Eye (tissue), 1 donor: ENCODE measurements at regions not wholly inside any gene's neighbourhood (a gene's known extent, or its start where the extent isn't known, plus 50 kb on each side); places are given as distances from the start of the nearest gene placed in this dataset.
"Not testable (repeated sequence)": the region's sequence is repeated elsewhere in the genome, so short reads cannot be mapped to it uniquely, and the experiment has no call there.

Source experiments
- DNase-seq: peaks from one replicate; pipeline ENCODE4 v3.0.0-alpha.2; 2015

DNA sequence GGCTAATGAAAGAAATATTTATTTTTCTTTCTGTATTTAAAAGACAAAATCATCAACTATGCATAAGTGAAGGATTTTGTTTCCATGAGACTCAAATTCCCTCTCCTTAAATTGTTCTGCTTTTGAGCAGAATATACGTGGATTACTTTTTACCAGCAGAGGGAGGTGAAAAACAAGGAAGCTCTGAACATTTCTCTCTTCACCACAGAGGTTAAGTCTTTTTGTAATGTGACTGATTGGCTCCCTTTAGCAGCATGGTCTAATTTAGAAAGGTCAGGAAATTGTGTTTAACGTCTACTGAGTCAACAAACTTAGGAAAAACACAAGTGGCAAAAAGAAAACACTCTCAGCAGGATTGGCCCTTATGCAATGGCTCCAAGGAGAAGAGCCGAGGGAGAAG is 55.1 kb upstream of the F9 start:
- no peak for DNase-seq

DNA sequence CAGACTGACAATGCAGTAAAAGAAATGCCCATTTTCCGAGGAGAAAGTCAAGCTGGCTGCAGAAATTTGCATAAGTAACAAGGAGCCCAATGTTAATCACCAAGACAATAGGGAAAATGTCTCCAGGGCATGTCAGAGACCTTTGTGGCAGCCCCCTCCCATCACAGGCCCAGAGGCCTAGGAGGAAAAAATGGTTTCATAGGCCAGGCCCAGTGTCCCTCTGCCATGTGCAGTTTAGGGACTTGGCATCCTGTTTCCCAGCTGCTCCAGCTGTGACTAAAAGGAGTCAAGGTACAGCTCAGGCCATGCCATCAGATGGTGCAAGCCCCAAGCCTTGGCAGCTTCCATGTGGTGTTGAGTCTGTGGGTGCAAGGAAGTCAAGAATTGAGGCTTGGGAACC is 68.6 kb upstream of the F9 start:
- DNase-seq = not testable (repeated sequence)

DNA sequence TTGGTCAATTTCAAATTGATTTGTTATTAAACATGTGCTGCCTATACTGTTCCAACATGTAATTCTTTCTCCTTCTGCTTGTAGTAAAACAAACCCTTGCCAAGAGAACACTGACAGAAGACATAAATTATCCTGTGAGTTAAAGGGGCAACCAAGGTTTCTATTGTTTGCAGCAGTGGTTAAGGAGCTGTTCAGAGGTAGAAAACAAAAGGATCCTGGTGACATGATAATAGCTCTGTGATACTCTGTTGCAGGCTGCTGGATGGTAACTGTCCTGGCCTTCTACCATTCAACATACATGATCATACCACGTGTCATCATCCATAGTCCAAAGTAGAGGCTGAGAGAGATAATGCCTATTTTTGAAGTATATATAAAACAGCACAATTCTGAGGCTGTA is 75.8 kb upstream of the F9 start:
- DNase-seq = no peak

DNA sequence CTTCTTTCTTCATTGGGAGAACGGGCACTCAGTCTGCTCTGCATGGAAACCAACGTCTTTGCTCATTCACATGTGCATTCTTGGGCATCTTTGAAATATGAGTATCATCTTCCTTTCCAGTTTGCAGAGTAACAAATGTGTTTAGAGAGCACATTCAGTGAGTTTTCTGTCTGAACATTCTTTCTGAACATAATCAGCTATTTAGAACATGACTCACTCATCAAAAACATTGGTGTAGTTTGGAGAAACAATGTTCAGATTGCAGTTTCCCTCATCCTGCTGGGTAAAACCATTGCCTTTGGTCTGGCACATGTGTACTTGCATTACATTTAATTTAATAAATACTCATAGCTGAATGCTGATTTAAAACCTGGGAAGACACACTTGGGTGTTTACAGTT is 81.5 kb upstream of the F9 start:
- DNase-seq = no peak

DNA sequence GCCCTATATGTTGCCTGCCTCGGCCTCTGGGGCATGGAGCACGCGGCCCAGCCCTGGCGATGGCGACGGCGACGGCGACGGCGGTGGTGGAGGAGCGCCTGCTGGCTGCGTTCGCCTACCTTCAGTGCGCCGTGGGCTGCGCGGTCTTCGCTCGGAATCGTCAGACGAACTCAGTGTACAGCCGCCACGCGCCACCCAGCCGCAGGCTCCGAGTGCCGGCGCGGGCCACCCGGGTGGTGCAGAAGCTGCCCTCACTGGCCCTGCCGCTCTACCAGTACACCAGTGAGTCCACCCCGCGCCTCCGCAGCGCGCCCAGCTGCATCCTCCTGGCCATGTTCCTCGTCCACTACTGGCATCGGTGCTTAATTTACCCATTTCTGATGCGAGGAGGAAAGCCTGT is 83.7 kb upstream of the F9 start:
- DNase-seq = no peak

DNA sequence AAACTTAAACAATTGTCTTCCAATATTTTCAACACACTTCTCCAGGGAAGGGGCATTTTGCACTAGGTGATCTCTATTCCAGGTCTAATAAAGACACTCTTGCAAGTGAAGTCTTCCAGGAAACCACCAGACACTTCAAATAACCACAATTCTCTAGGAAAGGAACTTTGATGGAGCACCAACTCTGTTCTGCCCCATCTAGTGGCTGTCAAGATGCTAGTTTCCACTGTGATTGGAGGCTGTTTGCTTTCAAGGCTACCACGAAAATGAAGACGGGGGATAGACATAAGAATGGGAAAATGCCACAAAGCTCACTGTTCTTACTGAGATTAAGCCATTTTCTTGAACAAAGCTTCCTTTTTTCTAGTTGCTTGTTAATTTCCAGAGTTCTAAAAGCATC is 100.6 kb upstream of the F9 start:
- peak; percentile 2 for DNase-seq

DNA sequence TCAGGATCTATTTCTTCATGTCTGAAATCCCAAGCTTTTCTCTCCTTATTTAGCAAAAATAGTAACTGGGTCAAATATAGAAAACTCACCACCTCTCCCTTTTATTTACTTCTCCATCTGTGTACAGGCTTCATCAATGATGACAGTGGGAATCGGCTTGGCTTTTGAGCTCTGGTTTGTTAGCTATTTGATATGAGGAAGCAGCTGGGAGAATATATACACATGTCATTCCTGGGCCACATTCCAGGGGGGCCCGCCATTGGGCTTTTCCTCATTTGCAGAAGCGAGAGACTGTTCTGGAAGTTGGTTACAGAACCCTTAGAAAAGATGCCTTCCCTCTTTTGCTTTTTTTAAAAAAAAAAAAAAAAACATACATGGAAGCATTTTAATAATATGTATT is 107.4 kb upstream of the F9 start:
- peak; percentile 3 for DNase-seq

DNA sequence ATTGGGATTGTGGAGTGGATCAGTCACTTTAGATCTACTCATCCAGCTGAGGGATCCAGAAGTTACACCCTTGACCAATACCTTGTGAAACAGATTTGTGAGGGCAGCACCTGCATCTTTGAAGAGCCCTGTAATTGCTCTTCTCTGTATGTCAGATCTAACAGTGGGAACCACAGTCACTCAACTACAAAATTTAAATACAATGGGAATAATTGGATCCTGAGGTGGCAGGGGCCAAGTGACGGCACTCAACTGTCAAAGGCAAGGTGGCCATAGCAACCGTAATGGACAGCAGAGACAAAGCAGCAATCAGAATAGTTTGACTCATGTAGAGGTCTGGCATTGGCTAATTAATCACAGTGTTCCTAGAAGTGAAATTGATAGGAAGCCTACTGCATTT is 132.3 kb upstream of the F9 start:
- not testable (repeated sequence) for DNase-seq

DNA sequence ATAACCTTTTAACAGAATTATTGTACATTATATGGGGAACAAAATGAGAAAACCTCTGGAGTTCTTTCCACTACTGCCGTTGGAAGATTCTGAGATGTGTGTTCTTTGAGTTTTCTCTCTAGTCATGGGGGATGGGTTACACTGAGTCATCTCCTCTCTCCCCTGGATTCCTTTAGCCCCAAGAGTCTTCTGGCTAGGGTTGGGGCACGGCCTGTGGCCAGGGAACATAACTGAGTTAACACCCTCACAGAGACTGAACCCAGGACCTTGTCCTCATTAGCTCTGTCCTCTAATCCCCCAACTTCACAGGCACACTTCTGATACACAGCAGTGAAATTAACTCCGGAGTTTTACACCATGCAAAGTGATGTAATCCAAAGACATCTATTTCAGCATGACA is 142.3 kb upstream of the F9 start:
- DNase-seq = no peak

DNA sequence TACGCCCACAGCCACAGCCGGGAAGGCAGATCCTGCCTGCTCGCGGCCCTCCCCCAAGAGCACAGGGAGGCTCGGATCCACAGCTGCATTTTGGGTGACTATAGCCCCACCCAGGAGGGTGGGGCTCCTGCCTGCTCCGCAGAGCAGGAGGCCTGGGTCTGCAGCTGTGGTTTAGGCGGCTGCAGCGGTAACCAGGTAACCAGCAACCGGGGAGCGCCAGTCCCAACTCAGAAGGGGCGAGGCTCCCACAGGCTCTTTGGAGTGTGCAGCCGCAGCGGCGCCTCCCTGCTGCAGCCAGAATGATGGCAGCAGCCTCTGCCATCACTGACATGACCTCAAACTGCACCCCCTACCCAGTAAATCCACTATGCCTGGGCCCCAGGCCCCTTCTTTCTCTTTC is 148.0 kb upstream of the F9 start:
- DNase-seq = no peak

DNA sequence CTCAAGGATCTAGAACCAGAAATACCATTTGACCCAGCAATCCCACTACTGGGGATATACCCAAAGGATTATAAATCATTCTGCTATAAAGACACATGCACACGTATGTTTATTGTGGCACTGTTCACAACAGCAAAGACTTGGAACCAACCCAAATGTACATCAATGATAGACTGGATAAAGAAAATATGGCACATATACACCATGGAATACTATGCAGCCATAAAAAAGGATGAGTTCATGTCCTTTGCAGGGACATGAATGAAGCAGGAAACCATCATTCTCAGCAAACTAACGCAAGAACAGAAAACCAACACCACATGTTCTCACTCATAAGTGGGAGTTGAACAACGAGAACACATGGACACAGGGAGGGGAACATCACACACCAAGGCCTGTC is 154.0 kb upstream of the F9 start:
- DNase-seq = not testable (repeated sequence)

DNA sequence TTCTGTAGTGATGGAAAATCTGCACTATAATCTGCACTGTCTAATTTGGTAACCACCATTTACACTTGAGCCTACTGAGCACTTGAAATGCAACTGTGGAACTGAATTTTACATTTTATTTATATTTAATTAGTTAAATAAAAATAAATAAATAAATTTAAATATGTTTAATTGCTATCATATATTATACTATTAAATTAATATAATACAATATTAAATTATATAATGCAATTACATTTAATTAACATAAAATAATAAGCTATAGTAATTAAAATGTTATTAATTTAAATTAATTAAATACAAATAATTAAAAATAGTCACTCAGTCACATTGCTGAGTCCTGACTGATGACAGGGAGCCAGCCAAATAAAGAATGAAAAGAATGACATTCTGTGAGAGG is 170.2 kb upstream of the F9 start:
- no peak for DNase-seq

DNA sequence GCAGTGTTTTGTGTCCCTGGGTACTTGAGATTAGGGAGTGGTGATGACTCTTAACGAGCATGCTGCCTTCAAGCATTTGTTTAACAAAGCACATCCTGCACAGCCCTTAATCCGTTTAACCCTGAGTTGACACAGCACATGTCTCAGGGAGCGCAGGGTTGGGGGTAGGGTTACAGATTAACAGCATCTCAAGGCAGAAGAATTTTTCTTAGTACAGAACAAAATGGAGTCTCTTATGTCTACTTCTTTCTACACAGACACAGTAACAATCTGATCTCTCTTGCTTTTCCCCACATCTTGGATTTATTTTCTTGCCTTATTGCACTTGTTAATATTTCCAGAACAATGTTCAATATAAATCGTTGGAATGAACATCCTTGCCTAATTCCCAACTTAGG is 187.9 kb upstream of the F9 start:
- DNase-seq = not testable (repeated sequence)

DNA sequence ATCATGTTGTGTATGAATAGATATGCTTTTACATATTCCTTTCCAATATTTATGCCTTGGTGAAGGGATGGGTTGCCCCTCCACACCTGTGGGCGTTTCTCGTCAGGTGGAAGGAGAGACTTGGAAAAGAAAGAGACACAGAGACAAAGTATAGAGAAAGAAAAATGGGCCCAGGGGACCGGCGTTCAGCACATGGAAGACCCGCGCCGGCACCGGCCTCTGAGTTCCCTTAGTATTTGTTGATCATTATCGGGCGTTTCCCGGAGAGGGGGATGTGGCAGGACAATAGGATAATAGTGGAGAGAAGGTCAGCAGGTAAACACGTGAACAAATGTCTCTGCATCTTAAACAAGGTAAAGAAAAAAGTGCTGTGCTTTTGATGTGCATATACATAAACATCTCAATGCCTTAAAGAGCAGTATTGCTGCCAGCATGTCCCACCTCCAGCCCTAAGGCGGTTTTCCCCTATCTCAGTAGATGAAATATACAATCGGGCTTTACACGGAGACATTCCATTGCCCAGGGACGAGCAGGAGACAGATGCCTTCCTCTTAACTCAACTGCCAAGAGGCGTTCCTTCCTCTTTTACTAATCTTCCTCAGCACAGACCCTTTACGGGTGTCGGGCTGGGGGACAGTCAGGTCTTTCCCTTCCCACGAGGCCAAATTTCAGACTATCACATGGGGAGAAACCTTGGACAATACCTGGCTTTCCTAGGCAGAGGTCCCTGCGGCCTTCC is 188.5 kb upstream of the F9 start:
- not testable (repeated sequence) for DNase-seq

DNA sequence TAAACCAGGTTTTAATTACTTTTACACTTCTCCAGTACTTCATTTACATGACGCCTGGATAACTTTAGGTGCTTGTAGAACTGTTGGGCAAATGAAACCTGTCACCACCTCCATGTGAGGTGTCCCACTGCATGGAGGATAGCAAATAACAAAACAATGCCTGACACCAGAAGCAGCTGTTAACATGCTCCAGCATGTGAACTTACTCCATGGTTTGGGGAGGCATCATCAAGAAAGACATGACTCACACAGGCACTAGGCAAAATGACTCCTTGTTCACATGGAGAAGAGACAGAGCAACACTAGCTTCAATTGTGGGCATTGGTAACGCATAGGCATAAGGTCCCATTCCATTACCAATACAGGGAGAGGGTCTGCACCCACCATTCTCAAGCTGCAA is 198.1 kb upstream of the F9 start:
- DNase-seq = no peak

DNA sequence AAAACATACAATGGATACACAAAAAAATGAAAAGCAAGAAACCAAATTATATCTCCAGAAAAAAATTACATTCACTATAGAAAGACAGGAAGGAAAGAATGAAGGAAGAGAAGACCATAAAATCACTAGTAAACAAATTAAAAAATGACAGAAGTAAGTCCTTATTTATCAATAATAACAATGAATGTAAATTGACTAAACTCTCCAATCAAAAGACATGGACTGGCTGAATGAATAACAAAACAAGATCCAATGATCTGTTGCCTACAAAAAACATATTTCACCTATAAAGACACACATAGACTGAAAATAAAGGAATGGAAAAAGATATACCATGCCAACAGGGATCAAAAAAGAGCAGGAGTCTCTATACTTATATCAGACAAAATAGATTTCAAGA is 203.2 kb upstream of the F9 start:
- DNase-seq = no peak

DNA sequence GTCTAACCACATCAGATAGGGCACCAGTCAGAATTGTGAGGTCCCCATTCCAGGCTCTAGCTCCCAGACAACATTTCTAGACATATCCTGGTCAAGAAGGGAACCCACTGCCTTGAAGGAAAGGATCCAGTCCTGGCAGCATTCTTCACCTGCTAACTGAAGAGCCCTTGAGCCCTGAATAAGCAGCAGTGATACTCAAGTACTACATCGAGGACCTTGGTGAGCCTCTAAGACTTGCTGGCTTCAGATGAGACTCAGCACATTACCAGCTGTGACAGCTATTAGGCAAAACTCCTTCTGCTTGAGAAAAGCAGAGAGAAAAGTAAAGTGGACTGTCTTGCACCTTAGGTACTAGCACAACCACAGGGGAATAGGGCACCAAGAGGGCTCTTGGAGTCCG is 205.8 kb upstream of the F9 start:
- DNase-seq = no peak

DNA sequence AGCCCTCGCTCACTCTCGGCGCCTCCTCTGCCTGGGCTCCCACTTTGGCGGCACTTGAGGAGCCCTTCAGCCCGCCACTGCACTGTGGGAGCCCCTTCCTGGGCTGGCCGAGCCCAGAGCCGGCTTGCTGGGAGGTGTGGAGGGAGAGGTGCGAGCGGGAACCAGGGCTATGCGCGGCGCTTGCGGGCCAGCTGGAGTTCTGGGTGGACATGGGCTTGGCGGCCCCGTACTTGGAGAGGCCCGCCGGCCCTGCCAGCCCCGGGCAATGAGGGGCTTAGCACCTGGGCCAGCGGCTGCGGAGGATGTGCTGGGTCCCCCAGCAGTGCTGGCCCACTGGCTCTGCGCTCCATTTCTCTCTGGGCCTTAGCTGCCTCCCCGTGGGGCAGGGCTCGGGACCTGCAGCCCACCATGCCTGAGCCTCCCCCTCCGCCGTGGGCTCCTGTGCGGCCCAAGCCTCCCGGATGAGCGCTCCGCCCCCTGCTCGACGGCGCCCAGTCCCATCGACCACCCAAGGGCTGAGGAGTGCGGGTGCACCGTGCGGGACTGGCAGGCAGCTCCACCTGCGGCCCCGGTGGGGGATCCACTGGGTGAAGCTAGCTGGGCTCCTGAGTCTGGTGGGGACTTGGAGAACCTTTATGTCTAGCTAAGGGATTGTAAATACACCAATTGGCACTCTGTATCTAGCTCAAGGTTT is 209.7 kb upstream of the F9 start:
- not testable (repeated sequence) for DNase-seq

DNA sequence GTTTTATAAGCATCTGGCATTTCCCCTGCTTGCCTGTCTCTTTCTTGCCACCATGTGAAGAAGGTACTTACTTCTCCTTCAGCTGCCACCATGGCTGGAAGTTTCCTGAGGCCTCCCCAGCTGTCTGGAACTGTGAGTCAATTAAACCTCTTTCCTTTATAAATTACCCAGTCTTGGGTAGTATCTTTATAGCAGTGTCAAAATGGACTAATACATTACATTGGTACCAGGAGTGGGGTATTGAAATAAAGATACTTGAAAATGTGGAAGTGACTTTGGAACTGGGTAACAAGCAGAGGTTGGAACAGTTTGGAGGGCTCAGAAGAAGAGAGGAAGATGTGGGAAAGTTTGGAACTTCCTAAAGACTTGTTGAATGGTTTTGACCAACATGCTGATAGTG is 223.9 kb upstream of the F9 start:
- DNase-seq = not testable (repeated sequence)

DNA sequence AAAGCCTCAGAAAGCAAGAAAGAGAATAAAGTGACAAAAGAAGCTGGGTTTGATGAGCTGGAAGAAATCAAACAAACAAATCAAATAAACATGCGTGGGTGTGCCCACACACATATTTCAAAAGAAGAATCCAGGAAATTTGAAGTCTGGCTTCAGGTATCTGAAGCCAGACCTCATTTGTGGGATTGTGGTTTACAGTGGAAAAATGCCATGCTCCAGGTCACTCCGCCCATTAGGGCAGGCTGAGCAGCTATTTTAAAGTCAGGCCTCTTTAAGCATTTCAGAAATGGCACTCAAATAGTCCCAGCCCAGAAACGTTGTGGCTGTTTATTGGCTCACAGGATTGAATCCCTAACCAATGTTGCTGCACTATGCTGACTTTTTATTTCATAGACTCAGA is 226.1 kb upstream of the F9 start:
- no peak for DNase-seq

DNA sequence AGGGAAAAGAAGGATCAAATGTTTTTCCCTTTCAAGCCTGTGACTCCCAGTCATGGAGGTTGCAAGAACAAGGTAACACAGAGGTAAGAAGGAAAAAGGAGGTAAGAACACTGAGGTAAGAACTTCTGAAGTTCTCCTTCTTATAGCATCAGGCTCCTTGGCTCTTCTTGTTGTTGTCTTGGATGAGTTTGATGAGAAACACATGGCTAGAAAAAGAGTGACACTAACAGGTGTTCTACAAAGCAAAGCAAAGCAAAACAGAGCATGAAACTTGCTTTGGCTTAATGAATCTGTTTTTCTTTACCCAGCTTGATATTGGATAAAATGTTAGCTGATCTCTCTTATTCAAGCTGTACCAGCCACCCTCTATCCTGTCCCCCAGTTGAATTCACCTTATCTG is 231.2 kb upstream of the F9 start:
- DNase-seq = no peak

DNA sequence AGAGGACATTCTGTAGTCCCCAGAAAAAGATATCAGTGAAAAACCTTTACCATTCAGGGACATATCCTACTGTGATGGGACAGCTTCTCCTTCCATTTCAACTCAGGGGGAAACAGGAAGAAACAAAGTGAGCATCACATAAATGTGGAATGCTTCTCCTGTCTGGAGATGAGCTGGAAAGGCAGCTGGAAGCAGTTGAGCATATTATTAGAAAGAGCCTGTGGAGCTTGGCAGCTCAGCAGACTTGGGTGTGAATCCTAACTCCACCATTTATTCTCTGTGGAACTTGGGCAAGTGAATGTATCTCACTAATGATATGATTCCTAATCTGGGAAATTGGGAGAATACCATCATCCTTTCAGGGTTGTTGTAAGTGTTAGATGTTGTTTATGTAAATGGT is 232.1 kb upstream of the F9 start:
- no peak for DNase-seq

DNA sequence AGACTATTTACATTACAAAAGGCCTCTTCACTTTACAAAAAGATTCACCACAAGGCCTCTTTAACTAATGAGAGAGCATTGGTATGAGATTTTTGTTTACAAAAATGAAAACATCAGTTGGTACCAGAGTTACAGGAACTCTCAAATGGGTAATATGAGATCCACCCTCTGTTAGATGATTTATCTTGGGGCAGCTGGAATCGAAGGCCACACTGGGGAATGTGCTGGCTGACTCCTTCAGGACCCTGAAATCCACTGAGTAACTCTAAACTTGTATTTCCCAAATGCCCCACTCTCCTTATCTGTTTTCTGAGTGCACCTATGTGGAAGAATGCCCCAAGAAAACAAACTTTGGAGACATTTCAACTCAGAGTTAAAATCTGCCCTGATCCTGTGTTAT is 232.9 kb upstream of the F9 start:
- DNase-seq = no peak

DNA sequence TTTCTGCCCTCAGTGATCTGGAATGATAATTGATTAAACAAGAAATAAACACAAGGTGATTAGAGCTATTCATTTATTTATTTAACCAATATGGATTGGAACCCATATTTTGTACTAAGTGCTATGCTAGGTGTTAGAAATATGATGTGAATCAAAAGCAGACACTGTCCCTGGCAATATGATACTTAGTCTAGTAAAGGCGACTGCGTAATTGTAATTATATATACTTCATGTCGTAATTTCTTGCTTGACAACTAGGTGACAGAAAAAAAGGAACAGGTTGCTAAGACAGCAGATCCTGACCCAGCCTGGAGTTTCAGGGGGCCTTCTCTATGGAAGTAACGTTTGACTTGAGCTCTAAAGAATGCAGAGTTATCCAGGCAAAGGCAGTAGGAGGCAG is 236.5 kb upstream of the F9 start:
- DNase-seq = no peak

DNA sequence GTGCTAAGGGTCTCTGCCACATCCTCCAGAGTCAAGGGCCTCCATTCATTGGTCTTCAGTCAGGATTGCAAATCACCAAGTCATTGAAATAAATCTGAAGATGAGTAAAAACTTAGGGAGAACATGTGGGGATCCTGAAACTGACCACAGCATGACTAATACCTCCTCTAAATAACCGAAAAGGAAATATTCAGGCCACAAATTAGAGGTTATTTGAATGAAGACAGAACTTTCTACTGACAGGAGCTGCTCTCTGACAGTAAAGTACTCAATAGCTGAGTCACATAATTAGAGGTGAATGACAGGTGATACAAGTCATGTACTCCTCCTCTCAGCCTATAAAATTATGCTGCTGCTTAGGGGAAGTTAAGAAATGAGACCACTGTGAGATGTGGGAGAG is 240.2 kb upstream of the F9 start:
- DNase-seq = no peak
